GM13976 (cell line): ENCODE measurements at regions not wholly inside any gene's neighbourhood (a gene's known extent, or its start where the extent isn't known, plus 50 kb on each side); places are given as distances from the start of the nearest gene placed in this dataset.
"Not testable (repeated sequence)": the region's sequence is repeated elsewhere in the genome, so short reads cannot be mapped to it uniquely, and the experiment has no call there.

Experiments used
- DNase-seq: peaks from one replicate; pipeline ENCODE4 v3.0.0; 2012; ENCODE audit warnings: low spot score
- in situ Hi-C: fragments of 300-500 bp; cut with MboI; formaldehyde crosslinking; loops from one replicate; pipeline ENCODE4 v1.12.0; 2022; ENCODE audit warnings: low sequenced_read_pairs, mixed read lengths, inconsistent platforms; ENCODE audit not compliant: unreplicated experiment
- TF ChIP-seq, protein P1 (sequence below): IDR thresholded peaks from 2 replicates; pipeline ENCODE4 v1.5.1; 2012; ENCODE audit warnings: borderline replicate concordance, mild to moderate bottlenecking; ENCODE audit not compliant: insufficient read depth; ENCODE audit errors: extremely low read depth, missing control alignments, control extremely low read depth

GRCh38 chr1:228796945-228797344, 61.7 kb downstream of the RHOU start:
- DNase-seq, in situ Hi-C loops: not testable (repeated sequence)

DNA sequence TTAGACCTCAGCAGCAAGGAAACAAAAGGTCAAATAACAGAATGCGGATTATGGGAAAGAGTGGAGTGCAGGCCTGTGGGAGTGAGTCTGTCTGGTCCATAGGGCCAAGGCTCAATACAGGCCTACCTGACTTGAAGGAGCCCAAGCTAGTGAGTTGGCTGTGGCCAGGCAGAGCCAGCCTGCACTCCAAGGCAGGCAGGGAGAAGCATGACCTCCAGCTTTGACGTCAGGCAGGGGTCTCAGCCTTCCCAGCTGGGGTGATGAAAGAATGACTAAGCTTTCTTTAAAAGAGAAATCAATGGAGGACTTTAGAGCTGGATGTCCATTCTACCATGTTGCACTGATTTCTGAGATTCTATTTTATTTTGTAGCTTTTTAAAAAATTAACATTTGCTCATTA, 62.8 kb downstream of the RHOU start:
- no peak for DNase-seq
- TF ChIP-seq, protein P1, sequence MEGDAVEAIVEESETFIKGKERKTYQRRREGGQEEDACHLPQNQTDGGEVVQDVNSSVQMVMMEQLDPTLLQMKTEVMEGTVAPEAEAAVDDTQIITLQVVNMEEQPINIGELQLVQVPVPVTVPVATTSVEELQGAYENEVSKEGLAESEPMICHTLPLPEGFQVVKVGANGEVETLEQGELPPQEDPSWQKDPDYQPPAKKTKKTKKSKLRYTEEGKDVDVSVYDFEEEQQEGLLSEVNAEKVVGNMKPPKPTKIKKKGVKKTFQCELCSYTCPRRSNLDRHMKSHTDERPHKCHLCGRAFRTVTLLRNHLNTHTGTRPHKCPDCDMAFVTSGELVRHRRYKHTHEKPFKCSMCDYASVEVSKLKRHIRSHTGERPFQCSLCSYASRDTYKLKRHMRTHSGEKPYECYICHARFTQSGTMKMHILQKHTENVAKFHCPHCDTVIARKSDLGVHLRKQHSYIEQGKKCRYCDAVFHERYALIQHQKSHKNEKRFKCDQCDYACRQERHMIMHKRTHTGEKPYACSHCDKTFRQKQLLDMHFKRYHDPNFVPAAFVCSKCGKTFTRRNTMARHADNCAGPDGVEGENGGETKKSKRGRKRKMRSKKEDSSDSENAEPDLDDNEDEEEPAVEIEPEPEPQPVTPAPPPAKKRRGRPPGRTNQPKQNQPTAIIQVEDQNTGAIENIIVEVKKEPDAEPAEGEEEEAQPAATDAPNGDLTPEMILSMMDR, result no peak
- in situ Hi-C loops, result no loop called here

GRCh38 chr1:228798548-228798947, 63.3 kb downstream of the RHOU start:
- TF ChIP-seq, protein P1, result no peak
- in situ Hi-C loops, result no loop called here

DNA sequence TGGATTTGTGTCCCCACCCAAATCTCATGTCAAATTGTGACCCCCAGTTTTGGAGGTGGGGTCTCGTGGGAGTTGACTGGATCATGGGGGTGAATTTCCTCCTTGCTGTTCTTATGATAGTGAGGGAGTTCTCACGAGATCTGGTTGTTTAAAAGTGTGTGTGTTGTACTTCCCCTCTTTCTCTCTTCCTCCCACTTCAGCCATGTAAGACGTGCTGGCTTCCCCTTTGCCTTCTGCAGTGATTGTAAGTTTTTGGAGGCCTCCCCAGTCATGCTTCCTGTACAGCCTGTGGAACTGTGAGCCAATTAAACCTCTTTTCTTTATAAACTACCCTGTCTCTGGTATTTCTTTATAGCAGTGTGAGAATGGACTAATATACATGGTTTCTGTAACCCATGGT, 64.6 kb downstream of the RHOU start:
- in situ Hi-C loops, result no loop called here
- DNase-seq, result no peak
- TF ChIP-seq, protein P1, result no peak

More at GRCh38 chr1:228798548-228798947, 63.3 kb downstream of the RHOU start:
- DNase-seq, result no peak

DNA sequence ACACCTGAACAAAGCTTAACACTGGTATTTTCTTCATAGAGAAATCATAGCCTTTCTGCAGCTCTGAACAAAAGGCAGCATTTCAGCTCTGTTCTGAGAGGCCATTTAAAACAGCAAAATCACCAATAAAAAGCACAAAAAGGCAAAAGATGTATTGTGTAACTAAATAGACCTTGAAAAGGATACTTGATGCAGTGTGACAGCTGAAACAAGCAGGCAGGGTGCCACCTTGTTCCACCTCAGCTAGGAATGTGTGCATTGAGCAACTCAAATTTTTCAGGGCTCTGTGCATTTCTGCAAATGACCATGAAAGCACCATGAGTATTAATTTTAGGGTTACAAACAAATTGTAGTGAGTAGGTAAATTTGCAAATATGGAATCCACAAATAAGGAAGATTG, 65.8 kb downstream of the RHOU start:
- in situ Hi-C loops, result no loop called here
- DNase-seq, result no peak
- TF ChIP-seq, protein P1, result no peak

GRCh38 chr1:228802386-228803220, 67.3 kb downstream of the RHOU start:
- DNase-seq, result no peak
- in situ Hi-C loops, result no loop called here

DNA sequence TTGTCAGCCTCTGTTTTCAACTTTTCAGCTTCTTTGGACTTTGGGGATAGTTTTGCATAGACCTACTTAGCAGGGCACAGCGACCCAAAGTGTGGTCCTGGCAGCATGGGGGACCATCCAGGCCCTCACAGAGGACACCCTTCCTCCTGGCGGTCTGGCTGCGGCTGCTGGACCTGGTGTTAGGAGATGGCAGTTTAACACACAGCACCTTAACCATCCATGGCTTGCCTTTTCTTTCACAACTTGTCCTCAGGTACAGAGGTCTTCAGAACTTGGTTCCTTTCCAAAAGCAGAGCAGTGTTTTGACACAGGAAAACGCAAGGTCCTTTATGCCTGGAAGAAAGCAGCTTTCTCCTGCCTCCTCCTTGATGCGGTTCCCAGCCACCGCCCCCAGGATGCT, 68.1 kb downstream of the RHOU start:
- in situ Hi-C loops, result no loop called here
- TF ChIP-seq, protein P1, result no peak
- no peak for DNase-seq

More at GRCh38 chr1:228802386-228803220, 67.3 kb downstream of the RHOU start:
- TF ChIP-seq, protein P1, result no peak
